Right lobe of liver (tissue), 4 donors: ENCODE measurements at regions not wholly inside any gene's neighbourhood (a gene's known extent, or its start where the extent isn't known, plus 50 kb on each side); places are given as distances from the start of the nearest gene placed in this dataset.

Source experiments
- POLR2A ChIP-seq: fragments of 450-650 bp; IDR thresholded peaks from one replicate; pipeline ENCODE4 v1.6.1; 2017; ENCODE audit warnings: antibody characterized with exemption, mild to moderate bottlenecking
- TF ChIP-seq, protein P1 (sequence below), 4 donors: fragments of 200-600 bp in 3 of 4; fragments of 450-650 bp in 1 of 4; IDR thresholded peaks; one replicate each; pipeline versions ENCODE4 v1.5.1 to v1.8.0; 2016 to 2022; ENCODE audit warnings: antibody characterized with exemption in 4 of 4, mild to moderate bottlenecking in 2 of 4
- donor health status: DM: no; HTN: no; CAD: no.
- donor health status: DM: no; HTN: no; CAD: no.
- donor health status: DM: no; HTN: yes; CAD: no.

DNA sequence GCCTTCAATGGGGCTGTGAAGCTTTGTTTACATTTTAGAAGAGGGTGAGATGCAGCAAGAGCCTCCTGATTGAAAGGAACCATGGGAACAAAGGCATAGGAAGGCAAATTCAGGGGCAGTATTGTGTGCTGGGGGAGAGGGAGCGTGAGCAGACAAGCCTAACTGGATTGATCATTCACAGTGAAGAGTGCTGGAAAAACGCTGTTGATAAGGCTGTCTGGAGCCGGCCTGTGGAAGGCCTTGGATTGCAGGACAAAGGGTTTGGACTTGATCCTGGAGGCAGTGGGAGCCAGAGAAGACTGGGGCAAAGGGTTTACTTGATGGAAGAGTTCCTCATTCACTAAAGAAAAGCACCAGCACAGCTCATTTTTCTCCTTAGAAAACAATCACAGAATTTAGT is 160.5 kb downstream of the PAH start:
- TF ChIP-seq, protein P1, sequence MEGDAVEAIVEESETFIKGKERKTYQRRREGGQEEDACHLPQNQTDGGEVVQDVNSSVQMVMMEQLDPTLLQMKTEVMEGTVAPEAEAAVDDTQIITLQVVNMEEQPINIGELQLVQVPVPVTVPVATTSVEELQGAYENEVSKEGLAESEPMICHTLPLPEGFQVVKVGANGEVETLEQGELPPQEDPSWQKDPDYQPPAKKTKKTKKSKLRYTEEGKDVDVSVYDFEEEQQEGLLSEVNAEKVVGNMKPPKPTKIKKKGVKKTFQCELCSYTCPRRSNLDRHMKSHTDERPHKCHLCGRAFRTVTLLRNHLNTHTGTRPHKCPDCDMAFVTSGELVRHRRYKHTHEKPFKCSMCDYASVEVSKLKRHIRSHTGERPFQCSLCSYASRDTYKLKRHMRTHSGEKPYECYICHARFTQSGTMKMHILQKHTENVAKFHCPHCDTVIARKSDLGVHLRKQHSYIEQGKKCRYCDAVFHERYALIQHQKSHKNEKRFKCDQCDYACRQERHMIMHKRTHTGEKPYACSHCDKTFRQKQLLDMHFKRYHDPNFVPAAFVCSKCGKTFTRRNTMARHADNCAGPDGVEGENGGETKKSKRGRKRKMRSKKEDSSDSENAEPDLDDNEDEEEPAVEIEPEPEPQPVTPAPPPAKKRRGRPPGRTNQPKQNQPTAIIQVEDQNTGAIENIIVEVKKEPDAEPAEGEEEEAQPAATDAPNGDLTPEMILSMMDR (IDR thresholded peaks at IDR 0.05), result no peak
- TF ChIP-seq POLR2A, result no peak
